ENCODE measurements at regions not wholly inside any gene's neighbourhood (a gene's known extent, or its start where the extent isn't known, plus 50 kb on each side); places are given as distances from the start of the nearest gene placed in this dataset.
A peak's percentile ranks its signal among the peaks of the same experiment; 100 is the strongest.

DNA sequence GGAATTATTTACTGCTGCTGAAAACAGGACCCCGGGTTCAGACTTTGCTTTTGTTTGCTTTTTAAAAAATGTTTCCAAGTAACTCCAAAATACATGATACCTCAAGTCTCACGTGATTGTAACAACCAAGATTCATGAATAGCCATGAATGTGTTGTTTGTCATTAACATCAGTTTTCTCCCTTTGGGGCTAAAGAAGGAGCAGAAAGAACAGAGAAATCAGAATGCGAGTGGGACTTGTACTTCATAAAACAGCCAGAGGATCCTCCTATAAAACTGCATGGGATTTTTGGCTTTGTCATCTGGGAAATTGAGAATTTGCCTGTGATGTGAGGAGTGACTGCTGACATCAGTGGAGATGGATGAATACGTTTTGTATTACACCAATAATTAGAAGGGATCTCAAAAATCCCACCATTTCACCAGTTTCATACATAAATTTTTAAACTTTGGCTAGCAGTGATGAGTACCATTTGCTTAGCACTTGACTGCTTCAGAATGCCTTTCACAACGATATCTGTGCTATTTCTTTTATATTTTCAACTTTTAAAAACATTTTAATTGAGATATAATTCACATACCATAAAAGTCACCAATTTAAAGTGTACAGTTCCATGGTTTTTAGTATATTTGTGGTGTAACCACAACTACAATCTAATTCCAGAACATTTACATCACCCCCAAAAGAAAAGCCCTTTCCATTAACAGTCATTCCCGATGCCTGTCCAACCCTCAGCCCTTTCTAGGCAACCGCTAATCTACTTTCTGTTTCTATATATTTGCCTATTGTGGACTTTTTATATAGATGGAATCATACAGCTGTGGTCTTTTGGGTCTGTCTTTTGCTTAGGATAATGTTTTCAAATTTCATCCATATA is 126.9 kb upstream of the ANKRD55 start (continued):
- TF ChIP-seq, protein P1, sequence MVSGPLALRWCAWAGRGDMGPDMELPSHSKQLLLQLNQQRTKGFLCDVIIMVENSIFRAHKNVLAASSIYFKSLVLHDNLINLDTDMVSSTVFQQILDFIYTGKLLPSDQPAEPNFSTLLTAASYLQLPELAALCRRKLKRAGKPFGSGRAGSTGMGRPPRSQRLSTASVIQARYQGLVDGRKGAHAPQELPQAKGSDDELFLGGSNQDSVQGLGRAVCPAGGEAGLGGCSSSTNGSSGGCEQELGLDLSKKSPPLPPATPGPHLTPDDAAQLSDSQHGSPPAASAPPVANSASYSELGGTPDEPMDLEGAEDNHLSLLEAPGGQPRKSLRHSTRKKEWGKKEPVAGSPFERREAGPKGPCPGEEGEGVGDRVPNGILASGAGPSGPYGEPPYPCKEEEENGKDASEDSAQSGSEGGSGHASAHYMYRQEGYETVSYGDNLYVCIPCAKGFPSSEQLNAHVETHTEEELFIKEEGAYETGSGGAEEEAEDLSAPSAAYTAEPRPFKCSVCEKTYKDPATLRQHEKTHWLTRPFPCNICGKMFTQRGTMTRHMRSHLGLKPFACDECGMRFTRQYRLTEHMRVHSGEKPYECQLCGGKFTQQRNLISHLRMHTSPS (CRISPR knock-in tag; IDR thresholded peaks at IDR 0.05; ENCODE audit: low read depth) = no peak
- TF ChIP-seq KMT2B (CRISPR knock-in tag; IDR thresholded peaks at IDR 0.05) = no peak
- peak; percentile 70 for TF ChIP-seq RBFOX2 (IDR thresholded peaks at IDR 0.05; ENCODE audit: low read depth, low read length)
- TF ChIP-seq, protein P2, sequence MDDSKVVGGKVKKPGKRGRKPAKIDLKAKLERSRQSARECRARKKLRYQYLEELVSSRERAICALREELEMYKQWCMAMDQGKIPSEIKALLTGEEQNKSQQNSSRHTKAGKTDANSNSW (CRISPR knock-in tag; IDR thresholded peaks at IDR 0.05; ENCODE audit: borderline replicate concordance) = no peak
- peak; percentile 4; the same call in 1 of the 2 replicates for TF ChIP-seq TOPORS (CRISPR knock-in tag; IDR thresholded peaks at IDR 0.05)
- TF ChIP-seq MAF1 (CRISPR knock-in tag; IDR thresholded peaks at IDR 0.05; ENCODE audit: borderline replicate concordance) = no peak
- TF ChIP-seq HHEX (CRISPR knock-in tag; IDR thresholded peaks at IDR 0.05) = no peak
- TF ChIP-seq ZNF556 (CRISPR knock-in tag; IDR thresholded peaks at IDR 0.05; ENCODE audit: borderline replicate concordance) = no peak
- no peak for TF ChIP-seq ZNF619 (CRISPR knock-in tag; IDR thresholded peaks at IDR 0.05)
- no peak for TF ChIP-seq ZZZ3 (CRISPR knock-in tag; IDR thresholded peaks at IDR 0.05; ENCODE audit: borderline replicate concordance)
- TF ChIP-seq ZNF460 (CRISPR knock-in tag; IDR thresholded peaks at IDR 0.05; ENCODE audit: borderline replicate concordance) = no peak
- peak; percentile 98 for TF ChIP-seq ZNF317 (CRISPR knock-in tag; IDR thresholded peaks at IDR 0.05)
- TF ChIP-seq, protein P3, sequence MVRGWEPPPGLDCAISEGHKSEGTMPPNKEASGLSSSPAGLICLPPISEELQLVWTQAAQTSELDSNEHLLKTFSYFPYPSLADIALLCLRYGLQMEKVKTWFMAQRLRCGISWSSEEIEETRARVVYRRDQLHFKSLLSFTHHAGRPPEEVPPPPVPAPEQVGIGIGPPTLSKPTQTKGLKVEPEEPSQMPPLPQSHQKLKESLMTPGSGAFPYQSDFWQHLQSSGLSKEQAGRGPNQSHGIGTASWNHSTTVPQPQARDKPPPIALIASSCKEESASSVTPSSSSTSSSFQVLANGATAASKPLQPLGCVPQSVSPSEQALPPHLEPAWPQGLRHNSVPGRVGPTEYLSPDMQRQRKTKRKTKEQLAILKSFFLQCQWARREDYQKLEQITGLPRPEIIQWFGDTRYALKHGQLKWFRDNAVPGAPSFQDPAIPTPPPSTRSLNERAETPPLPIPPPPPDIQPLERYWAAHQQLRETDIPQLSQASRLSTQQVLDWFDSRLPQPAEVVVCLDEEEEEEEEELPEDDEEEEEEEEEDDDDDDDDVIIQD (CRISPR knock-in tag; IDR thresholded peaks at IDR 0.05; ENCODE audit: low read depth) = no peak
- no peak for TF ChIP-seq ZNF777 (CRISPR knock-in tag; IDR thresholded peaks at IDR 0.05)
- TF ChIP-seq, protein P4, sequence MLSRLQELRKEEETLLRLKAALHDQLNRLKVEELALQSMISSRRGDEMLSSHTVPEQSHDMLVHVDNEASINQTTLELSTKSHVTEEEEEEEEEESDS (CRISPR knock-in tag; IDR thresholded peaks at IDR 0.05; ENCODE audit: borderline replicate concordance) = no peak
- TF ChIP-seq ZNF790 (CRISPR knock-in tag; IDR thresholded peaks at IDR 0.05; ENCODE audit: borderline replicate concordance) = no peak
- no peak for TF ChIP-seq ETV6 (CRISPR knock-in tag; conservative IDR thresholded peaks at IDR 0.05)
- no peak for TF ChIP-seq RARA (CRISPR knock-in tag; IDR thresholded peaks at IDR 0.05)
- TF ChIP-seq KDM6A (CRISPR knock-in tag; IDR thresholded peaks at IDR 0.05; ENCODE audit: low read depth) = no peak
- TF ChIP-seq EED (CRISPR knock-in tag; IDR thresholded peaks at IDR 0.05) = no peak
- no peak for TF ChIP-seq ZNF501 (CRISPR knock-in tag; IDR thresholded peaks at IDR 0.05)
- peak; percentile 70 for TF ChIP-seq AGO2 (optimal IDR thresholded peaks at IDR 0.05; ENCODE audit: low read depth, low read length)

Data from HepG2 (cell line).